ENCODE measurements at regions not wholly inside any gene's neighbourhood (a gene's known extent, or its start where the extent isn't known, plus 50 kb on each side); places are given as distances from the start of the nearest gene placed in this dataset.
"Not testable (repeated sequence)": the region's sequence is repeated elsewhere in the genome, so short reads cannot be mapped to it uniquely, and the experiment has no call there.

- BruUV-seq (replicated peaks); H3K4me1 ChIP-seq (ENCODE audit: control insufficient read depth, extremely low read depth, insufficient read depth, low read length); H4K20me1 ChIP-seq (replicated peaks; ENCODE audit: control insufficient read depth, extremely low read depth, insufficient read depth, low read length); H3K79me2 ChIP-seq (ENCODE audit: control insufficient read depth, insufficient read depth, low read length); FAIRE-seq; H3K27ac ChIP-seq (ENCODE audit: insufficient read depth, low read depth, low read length); H3K4me2 ChIP-seq (ENCODE audit: insufficient read depth, low read length); CTCF ChIA-PET; intact Hi-C loops (cut with micrococcal nuclease); H2AFZ ChIP-seq (ENCODE audit: low read depth, low read length); H3K36me3 ChIP-seq (ENCODE audit: control insufficient read depth in 2 of 2, extremely low read depth in 1 of 2, insufficient read depth in 2 of 2, low read length in 2 of 2); H3K4me3 ChIP-seq (replicated peaks in 1 of 3; ENCODE audit: insufficient read depth in 1 of 3, low read depth in 1 of 3, low read length in 3 of 3); H3K9ac ChIP-seq (replicated peaks; ENCODE audit: extremely low read depth, insufficient read depth, low read length); H3K9me1 ChIP-seq (replicated peaks; ENCODE audit: control insufficient read depth, extremely low read depth, insufficient read depth, low read length); H3K9me3 ChIP-seq (replicated peaks; ENCODE audit: control insufficient read depth, insufficient read depth, low read length); POLR2A ChIA-PET; DNase-seq (ENCODE audit: low read depth, low spot score); dilution Hi-C loops (cut with MboI; ENCODE audit: extremely low pct_ligation_motif_present, low sequenced_read_pairs); H3K27me3 ChIP-seq (ENCODE audit: control insufficient read depth in 2 of 2, insufficient read depth in 2 of 2, low read length in 2 of 2): not testable (repeated sequence)
These were observed 61.8 kb upstream of the PTPDC1 start for GRCh38 chr9:94022476-94022875.

- dilution Hi-C loops (cut with MboI; ENCODE audit: extremely low pct_ligation_motif_present, low sequenced_read_pairs); H3K9me3 ChIP-seq (replicated peaks; ENCODE audit: control insufficient read depth, insufficient read depth, low read length); POLR2A ChIA-PET; intact Hi-C loops (cut with micrococcal nuclease); H3K4me3 ChIP-seq (replicated peaks in 1 of 3; ENCODE audit: insufficient read depth in 1 of 3, low read depth in 1 of 3, low read length in 3 of 3); H3K4me2 ChIP-seq (ENCODE audit: insufficient read depth, low read length); H4K20me1 ChIP-seq (replicated peaks; ENCODE audit: control insufficient read depth, extremely low read depth, insufficient read depth, low read length); FAIRE-seq; H3K4me1 ChIP-seq (ENCODE audit: control insufficient read depth, extremely low read depth, insufficient read depth, low read length); H3K9ac ChIP-seq (replicated peaks; ENCODE audit: extremely low read depth, insufficient read depth, low read length); BruUV-seq (replicated peaks); CTCF ChIA-PET; H3K27me3 ChIP-seq (ENCODE audit: control insufficient read depth in 2 of 2, insufficient read depth in 2 of 2, low read length in 2 of 2); H2AFZ ChIP-seq (ENCODE audit: low read depth, low read length); DNase-seq (ENCODE audit: low read depth, low spot score); H3K9me1 ChIP-seq (replicated peaks; ENCODE audit: control insufficient read depth, extremely low read depth, insufficient read depth, low read length); H3K79me2 ChIP-seq (ENCODE audit: control insufficient read depth, insufficient read depth, low read length); H3K36me3 ChIP-seq (ENCODE audit: control insufficient read depth in 2 of 2, extremely low read depth in 1 of 2, insufficient read depth in 2 of 2, low read length in 2 of 2); H3K27ac ChIP-seq (ENCODE audit: insufficient read depth, low read depth, low read length): not testable (repeated sequence)
These were observed 63.4 kb upstream of the PTPDC1 start for GRCh38 chr9:94020836-94021235.

- POLR2A ChIA-PET: no interaction called here
- no peak overlapping the region for H3K9ac ChIP-seq (replicated peaks; ENCODE audit: extremely low read depth, insufficient read depth, low read length)
- no TSS peak for BruUV-seq (replicated peaks)
These were observed 63.5 kb upstream of the BARX1 start for GRCh38 chr9:94018628-94019027.

More at GRCh38 chr9:94018628-94019027, 63.5 kb upstream of the BARX1 start:
- intact Hi-C loops (cut with micrococcal nuclease): loop anchor here (10.0 kb wide), 1 partner anchor 586 kb away; no protein-coding TSS in a partner anchor
- TF ChIP-seq MYC (IDR thresholded peaks at IDR 0.05; ENCODE audit: low read depth, low read length): no peak
- TF ChIP-seq FOS (IDR thresholded peaks at IDR 0.05; ENCODE audit: borderline replicate concordance, insufficient read depth, low read length): no peak
- TF ChIP-seq POLR2AphosphoS5 (IDR thresholded peaks at IDR 0.05; ENCODE audit: insufficient read depth, low read depth, low read length): no peak
- no peaks in the 10 kb centered on the region for H4K20me1 ChIP-seq (replicated peaks; ENCODE audit: control insufficient read depth, extremely low read depth, insufficient read depth, low read length)
- peaks cover 0 to 5% of the 10 kb centered on the region in 2 experiments for H3K27me3 ChIP-seq (ENCODE audit: control insufficient read depth in 2 of 2, insufficient read depth in 2 of 2, low read length in 2 of 2)
- no peak overlapping the region for H3K4me2 ChIP-seq (ENCODE audit: insufficient read depth, low read length)
- DNase-seq (ENCODE audit: low read depth, low spot score): no peak
- H3K79me2 ChIP-seq (ENCODE audit: control insufficient read depth, insufficient read depth, low read length): no peaks in the 10 kb centered on the region
- dilution Hi-C loops (cut with MboI; ENCODE audit: extremely low pct_ligation_motif_present, low sequenced_read_pairs): no loop called here
- H3K9me1 ChIP-seq (replicated peaks; ENCODE audit: control insufficient read depth, extremely low read depth, insufficient read depth, low read length): no peaks in the 10 kb centered on the region
- no peak overlapping the region for H3K4me3 ChIP-seq (replicated peaks in 1 of 3; ENCODE audit: insufficient read depth in 1 of 3, low read depth in 1 of 3, low read length in 3 of 3)
- no peaks in the 10 kb centered on the region for H3K36me3 ChIP-seq (ENCODE audit: control insufficient read depth in 2 of 2, extremely low read depth in 1 of 2, insufficient read depth in 2 of 2, low read length in 2 of 2)
- H3K27ac ChIP-seq (ENCODE audit: insufficient read depth, low read depth, low read length): no peak overlapping the region
- no peaks in the 10 kb centered on the region for H3K9me3 ChIP-seq (replicated peaks; ENCODE audit: control insufficient read depth, insufficient read depth, low read length)
- no peak for FAIRE-seq
- H3K4me1 ChIP-seq (ENCODE audit: control insufficient read depth, extremely low read depth, insufficient read depth, low read length): no peaks in the 10 kb centered on the region
- H2AFZ ChIP-seq (ENCODE audit: low read depth, low read length): no peak overlapping the region
- CTCF ChIA-PET: interaction anchor here (0.6 to 2.4 kb wide), 4 partner anchors 15 to 768 kb away, joined by 3 to 20 read pairs (median 3); no protein-coding TSS in a partner anchor
